MM.1S (cell line): ENCODE measurements at regions not wholly inside any gene's neighbourhood (a gene's known extent, or its start where the extent isn't known, plus 50 kb on each side); places are given as distances from the start of the nearest gene placed in this dataset.

ENCODE experiments used
- DNase-seq: peaks from one replicate; pipeline ENCODE4 v3.0.0-alpha.2; 2015
- H2AFZ ChIP-seq: fragments of 300-600 bp; sonication (generic); 2 replicates; pipeline ENCODE4 v1.6.0; 2016; ENCODE audit warnings: antibody characterized with exemption, low read length
- H3F3A ChIP-seq: fragments of 300-600 bp; sonication (generic); 2 replicates; pipeline ENCODE4 v1.6.1; 2016; ENCODE audit warnings: mild to moderate bottlenecking, antibody characterized with exemption, low read length, moderate library complexity, mixed read lengths; ENCODE audit not compliant: insufficient read depth
- H3K27ac ChIP-seq: fragments of 300-600 bp; sonication (generic); 2 replicates; pipeline ENCODE4 v1.5.1; 2016; ENCODE audit warnings: mild to moderate bottlenecking, low read length
- H3K27me3 ChIP-seq: fragments of 300-600 bp; sonication (generic); replicated peaks from 2 replicates; pipeline ENCODE4 v1.6.0; 2016; ENCODE audit warnings: low read length; ENCODE audit not compliant: insufficient read depth
- H3K36me3 ChIP-seq: fragments of 300-600 bp; sonication (generic); replicated peaks from 2 replicates; pipeline ENCODE4 v1.6.1; 2016; ENCODE audit warnings: mild to moderate bottlenecking, low read length, mixed read lengths; ENCODE audit not compliant: insufficient read depth
- H3K4me1 ChIP-seq: fragments of 300-600 bp; sonication (generic); 2 replicates; pipeline ENCODE4 v1.6.1; 2016; ENCODE audit warnings: low read length, mixed read lengths
- H3K4me2 ChIP-seq: fragments of 300-600 bp; sonication (generic); 2 replicates; pipeline ENCODE4 v1.6.0; 2016; ENCODE audit warnings: low read depth, low read length
- H3K4me3 ChIP-seq: fragments of 300-600 bp; sonication (generic); 2 replicates; pipeline ENCODE4 v1.5.1; 2016; ENCODE audit warnings: low read length, mixed read lengths
- H3K79me2 ChIP-seq: fragments of 300-600 bp; sonication (generic); 2 replicates; pipeline ENCODE4 v1.6.1; 2016; ENCODE audit warnings: mixed run types, low read length, mixed read lengths
- H3K9ac ChIP-seq: fragments of 300-600 bp; sonication (generic); 2 replicates; pipeline ENCODE4 v1.6.1; 2016; ENCODE audit warnings: low read length, mixed read lengths
- H3K9me2 ChIP-seq: fragments of 300-600 bp; sonication (generic); replicated peaks from 2 replicates; pipeline ENCODE4 v1.6.1; 2016; ENCODE audit warnings: mild to moderate bottlenecking, low read length, mixed read lengths; ENCODE audit not compliant: insufficient read depth
- H3K9me3 ChIP-seq: fragments of 300-600 bp; sonication (generic); replicated peaks from 2 replicates; pipeline ENCODE4 v1.6.1; 2016; ENCODE audit warnings: mild to moderate bottlenecking, low read length, mixed read lengths; ENCODE audit not compliant: insufficient read depth
- H4K20me1 ChIP-seq: fragments of 300-600 bp; sonication (generic); 2 replicates; pipeline ENCODE4 v1.6.1; 2016; ENCODE audit warnings: mild to moderate bottlenecking, low read length, moderate library complexity, mixed read lengths; ENCODE audit not compliant: insufficient read depth
- EZH2 ChIP-seq: fragments of 300-600 bp; sonication (generic); optimal IDR thresholded peaks from 2 replicates; pipeline ENCODE3; 2017; ENCODE audit warnings: low read depth, mild to moderate bottlenecking, antibody characterized with exemption, low read length, mixed read lengths
- EZH2phosphoT487 ChIP-seq: fragments of 300-600 bp; sonication (generic); IDR thresholded peaks from 2 replicates; pipeline ENCODE4 v1.6.1; 2018; ENCODE audit warnings: antibody characterized with exemption, low read length
- TF ChIP-seq, protein P1 (sequence below): fragments of 300-600 bp; sonication (generic); IDR thresholded peaks from 2 replicates; pipeline ENCODE4 v1.5.1; 2016; ENCODE audit warnings: antibody characterized with exemption, low read length, mixed read lengths

DNA sequence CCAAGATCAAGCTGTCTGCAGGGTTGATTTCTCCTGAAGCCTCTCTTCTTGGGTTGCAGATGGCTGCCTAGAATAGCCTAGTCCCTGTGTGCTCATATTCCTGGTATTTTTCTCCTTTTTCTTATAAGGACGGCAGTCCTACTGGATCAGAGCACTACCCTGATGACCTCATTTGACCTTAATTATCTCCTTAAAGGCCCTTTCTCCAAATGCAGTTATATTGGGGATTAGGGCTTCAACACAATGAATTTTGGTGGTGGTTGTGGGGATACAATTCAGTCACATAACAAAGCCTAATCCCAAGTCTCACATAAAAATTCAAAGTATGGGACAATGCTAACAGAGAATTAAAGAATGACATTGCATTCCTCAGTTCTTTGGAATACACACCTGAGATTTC is 238.8 kb upstream of the SALL1 start:
- Histone ChIP-seq H3K4me1 (no peaks in the 10 kb centered on the region), H3K27ac (no peak overlapping the region)

DNA sequence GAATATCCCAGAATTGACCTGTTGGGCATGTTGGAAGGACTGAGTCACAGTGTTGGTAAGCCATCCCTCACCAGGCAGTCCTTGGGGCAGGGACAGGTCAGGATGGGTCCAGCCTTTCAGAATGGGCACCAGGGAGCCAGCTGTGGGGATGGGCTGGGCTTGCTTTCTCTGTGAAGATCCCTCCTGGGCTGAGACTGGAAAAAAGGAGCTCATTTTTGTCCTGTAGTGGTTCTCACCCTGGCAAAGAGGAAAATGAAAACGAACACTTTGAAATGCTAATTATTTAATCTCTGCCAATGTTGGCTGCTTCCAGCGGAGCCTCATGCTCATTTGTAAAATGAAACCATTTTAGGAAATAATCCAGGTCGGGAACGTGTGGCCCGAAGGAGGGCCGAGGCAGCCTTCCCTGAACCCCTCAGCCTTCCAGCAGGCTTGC is 237.5 kb upstream of the SALL1 start:
- Histone ChIP-seq H4K20me1 (no peaks in the 10 kb centered on the region), H3K27me3 (no peaks in the 10 kb centered on the region), H3F3A (no peaks in the 10 kb centered on the region), H3K4me1 (no peaks in the 10 kb centered on the region), H3K9ac (no peak overlapping the region), H2AFZ (no peak overlapping the region), H3K27ac (no peak overlapping the region), H3K4me3 (no peak overlapping the region), H3K9me3 (no peaks in the 10 kb centered on the region), H3K36me3 (no peaks in the 10 kb centered on the region), H3K79me2 (no peaks in the 10 kb centered on the region), H3K4me2 (no peak overlapping the region), H3K9me2 (no peaks in the 10 kb centered on the region)
- no peak for DNase-seq
- TF ChIP-seq, protein P1, sequence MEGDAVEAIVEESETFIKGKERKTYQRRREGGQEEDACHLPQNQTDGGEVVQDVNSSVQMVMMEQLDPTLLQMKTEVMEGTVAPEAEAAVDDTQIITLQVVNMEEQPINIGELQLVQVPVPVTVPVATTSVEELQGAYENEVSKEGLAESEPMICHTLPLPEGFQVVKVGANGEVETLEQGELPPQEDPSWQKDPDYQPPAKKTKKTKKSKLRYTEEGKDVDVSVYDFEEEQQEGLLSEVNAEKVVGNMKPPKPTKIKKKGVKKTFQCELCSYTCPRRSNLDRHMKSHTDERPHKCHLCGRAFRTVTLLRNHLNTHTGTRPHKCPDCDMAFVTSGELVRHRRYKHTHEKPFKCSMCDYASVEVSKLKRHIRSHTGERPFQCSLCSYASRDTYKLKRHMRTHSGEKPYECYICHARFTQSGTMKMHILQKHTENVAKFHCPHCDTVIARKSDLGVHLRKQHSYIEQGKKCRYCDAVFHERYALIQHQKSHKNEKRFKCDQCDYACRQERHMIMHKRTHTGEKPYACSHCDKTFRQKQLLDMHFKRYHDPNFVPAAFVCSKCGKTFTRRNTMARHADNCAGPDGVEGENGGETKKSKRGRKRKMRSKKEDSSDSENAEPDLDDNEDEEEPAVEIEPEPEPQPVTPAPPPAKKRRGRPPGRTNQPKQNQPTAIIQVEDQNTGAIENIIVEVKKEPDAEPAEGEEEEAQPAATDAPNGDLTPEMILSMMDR: no peak
- no peak for TF ChIP-seq EZH2

More for the DNA sequence above, 238.8 kb upstream of the SALL1 start:
- Histone ChIP-seq H3K9me2 (no peaks in the 10 kb centered on the region), H3K9me3 (no peaks in the 10 kb centered on the region), H3K36me3 (no peaks in the 10 kb centered on the region), H4K20me1 (no peaks in the 10 kb centered on the region), H3K4me3 (no peak overlapping the region), H3K4me2 (no peak overlapping the region), H3K79me2 (no peaks in the 10 kb centered on the region), H3F3A (no peaks in the 10 kb centered on the region), H2AFZ (no peak overlapping the region), H3K9ac (no peak overlapping the region), H3K27me3 (no peaks in the 10 kb centered on the region)
- DNase-seq: no peak
- no peak for TF ChIP-seq EZH2
- no peak for TF ChIP-seq EZH2phosphoT487
- TF ChIP-seq, protein P1: no peak

- no peaks in the 10 kb centered on the region for H3K79me2 ChIP-seq
- H3K4me2 ChIP-seq: no peak overlapping the region
- no peaks in the 10 kb centered on the region for H3K27me3 ChIP-seq
- H3K27ac ChIP-seq: no peak overlapping the region
- H3K4me1 ChIP-seq: no peaks in the 10 kb centered on the region
- H4K20me1 ChIP-seq: no peaks in the 10 kb centered on the region
- no peaks in the 10 kb centered on the region for H3K9me3 ChIP-seq
- H3K4me3 ChIP-seq: no peak overlapping the region
- no peaks in the 10 kb centered on the region for H3F3A ChIP-seq
- H2AFZ ChIP-seq: no peak overlapping the region
- H3K9ac ChIP-seq: no peak overlapping the region
- no peak for DNase-seq
- no peaks in the 10 kb centered on the region for H3K9me2 ChIP-seq
- H3K36me3 ChIP-seq: no peaks in the 10 kb centered on the region
- TF ChIP-seq EZH2 (no peak), EZH2phosphoT487 (no peak)
- TF ChIP-seq, protein P1: no peak
Observed at GRCh38 chr16:51383909-51384308, 232.8 kb upstream of the SALL1 start.

GRCh38 chr16:51382940-51383339 is 231.9 kb upstream of the SALL1 start:
- H3K9me3 ChIP-seq: no peaks in the 10 kb centered on the region
- H3F3A ChIP-seq: no peaks in the 10 kb centered on the region
- H3K9me2 ChIP-seq: no peaks in the 10 kb centered on the region
- DNase-seq: no peak
- H3K4me1 ChIP-seq: no peaks in the 10 kb centered on the region
- no peak overlapping the region for H2AFZ ChIP-seq
- H3K27me3 ChIP-seq: no peaks in the 10 kb centered on the region
- H4K20me1 ChIP-seq: no peaks in the 10 kb centered on the region
- H3K79me2 ChIP-seq: no peaks in the 10 kb centered on the region
- H3K27ac ChIP-seq: no peak overlapping the region
- no peak overlapping the region for H3K4me3 ChIP-seq
- H3K9ac ChIP-seq: no peak overlapping the region
- TF ChIP-seq EZH2: no peak
- no peak for TF ChIP-seq EZH2phosphoT487
- TF ChIP-seq, protein P1: no peak
- H3K4me2 ChIP-seq: no peak overlapping the region
- H3K36me3 ChIP-seq: no peaks in the 10 kb centered on the region
